ENCODE measurements at regions not wholly inside any gene's neighbourhood (a gene's known extent, or its start where the extent isn't known, plus 50 kb on each side); places are given as distances from the start of the nearest gene placed in this dataset.
A peak's percentile ranks its signal among the peaks of the same experiment; 100 is the strongest.
"Not testable (repeated sequence)": the region's sequence is repeated elsewhere in the genome, so short reads cannot be mapped to it uniquely, and the experiment has no call there.

DNA sequence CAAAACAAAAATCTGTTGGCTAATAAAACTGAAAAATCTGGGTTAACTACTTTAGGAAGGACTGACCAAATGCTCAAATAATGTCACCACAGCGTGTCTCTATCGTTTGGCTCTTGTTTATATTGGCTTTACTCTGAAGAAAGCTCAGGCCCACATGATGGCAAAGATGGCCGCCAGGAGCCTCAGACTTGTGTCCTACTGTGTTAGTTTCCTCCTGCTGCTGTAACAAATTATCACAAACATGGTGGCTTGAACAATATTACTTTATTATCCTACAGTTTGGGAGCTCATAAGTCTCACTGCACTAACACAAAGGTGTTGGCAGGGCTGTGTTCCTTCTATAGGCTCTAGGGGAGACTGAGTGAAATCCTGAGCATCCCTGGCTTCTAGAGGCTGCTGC is 303.0 kb downstream of the DAD1 start:
- DNase-seq = no peak

DNA sequence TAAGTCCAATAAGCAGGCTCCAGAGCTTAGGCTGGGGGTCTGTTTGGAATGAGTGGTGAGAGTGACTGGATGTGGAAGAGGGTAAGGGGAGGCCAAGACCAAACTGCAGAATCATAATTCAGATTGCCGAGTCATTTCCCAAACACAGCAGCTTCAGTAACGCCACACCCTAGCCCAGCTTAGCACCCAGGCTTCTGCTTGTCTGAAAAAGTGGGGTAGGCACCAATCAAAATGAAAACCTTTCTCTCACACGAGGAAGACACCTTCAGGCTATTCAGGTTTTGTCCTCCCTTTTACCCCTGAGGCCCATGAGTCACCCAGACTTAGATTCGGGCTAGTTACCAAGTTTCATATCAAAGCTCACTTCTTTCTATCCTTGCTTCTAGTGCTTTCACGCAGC is 306.1 kb downstream of the DAD1 start:
- no peak for DNase-seq

DNA sequence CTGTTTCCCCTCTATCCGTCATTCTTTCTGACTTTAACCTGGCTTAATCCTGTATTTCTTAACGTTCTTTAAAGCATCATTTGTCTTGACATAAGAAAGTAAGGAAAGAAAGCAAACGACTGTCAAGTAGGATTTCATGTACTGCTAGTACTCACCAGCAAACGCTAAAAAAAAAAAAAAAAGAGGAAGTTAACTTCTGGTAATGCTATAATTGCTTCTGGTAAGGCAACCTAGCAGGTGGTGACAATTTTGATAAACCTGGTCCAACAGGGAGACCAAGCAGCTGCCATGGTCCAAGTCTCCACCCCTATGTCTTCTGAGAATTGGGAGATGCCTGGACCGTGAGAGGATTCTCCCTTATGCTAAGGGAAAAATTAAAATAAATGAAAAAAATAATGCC is 306.6 kb downstream of the DAD1 start:
- peak; percentile 14 for DNase-seq

DNA sequence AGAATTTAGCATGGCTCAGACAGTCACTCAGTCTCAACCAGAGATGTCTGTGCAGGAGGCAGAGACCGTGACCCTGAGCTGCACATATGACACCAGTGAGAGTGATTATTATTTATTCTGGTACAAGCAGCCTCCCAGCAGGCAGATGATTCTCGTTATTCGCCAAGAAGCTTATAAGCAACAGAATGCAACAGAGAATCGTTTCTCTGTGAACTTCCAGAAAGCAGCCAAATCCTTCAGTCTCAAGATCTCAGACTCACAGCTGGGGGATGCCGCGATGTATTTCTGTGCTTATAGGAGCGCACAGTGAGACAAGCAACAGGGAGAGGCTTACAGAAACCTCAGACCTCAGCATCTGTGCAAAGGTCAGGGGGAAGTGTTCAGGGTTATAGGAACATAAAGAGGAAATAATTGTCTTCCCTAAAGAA is 307.6 kb downstream of the DAD1 start:
- peak; percentile 10 for DNase-seq

DNA sequence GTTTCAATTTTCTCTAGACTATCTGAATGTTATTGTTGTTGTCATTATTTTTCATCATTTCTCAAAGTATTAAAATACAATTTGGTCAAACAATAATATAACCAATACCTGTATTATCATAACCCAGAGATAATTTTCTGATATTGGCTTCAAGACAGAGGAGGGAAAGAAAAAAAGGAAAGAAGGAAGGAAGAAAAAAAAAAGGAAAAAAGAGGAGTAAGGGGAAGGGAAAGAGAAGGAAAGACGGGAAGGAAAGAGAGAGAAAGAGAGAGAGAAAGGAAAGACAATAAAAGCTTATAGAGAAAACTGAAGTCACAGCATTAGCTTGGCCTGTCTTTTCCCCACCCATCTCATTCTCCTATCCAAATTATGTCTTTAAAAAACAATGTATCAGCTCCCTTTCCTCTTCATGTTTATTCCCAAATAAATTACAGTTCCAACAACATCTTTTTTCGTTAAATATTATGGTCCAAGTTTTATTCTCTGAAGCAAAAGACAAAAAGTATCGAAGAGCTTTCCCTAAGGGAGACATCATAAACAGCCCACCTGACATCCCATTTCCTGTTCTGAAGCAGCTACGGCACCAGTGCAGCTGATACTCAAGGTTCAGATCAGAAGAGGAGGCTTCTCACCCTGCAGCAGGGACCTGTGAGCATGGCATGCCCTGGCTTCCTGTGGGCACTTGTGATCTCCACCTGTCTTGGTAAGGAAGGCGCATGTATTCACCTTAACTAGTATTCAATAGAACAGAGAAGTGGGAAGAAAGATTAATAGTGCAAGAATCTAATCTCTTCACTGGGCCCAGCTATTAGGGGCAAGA is 308.3 kb downstream of the DAD1 start:
- DNase-seq = no peak

DNA sequence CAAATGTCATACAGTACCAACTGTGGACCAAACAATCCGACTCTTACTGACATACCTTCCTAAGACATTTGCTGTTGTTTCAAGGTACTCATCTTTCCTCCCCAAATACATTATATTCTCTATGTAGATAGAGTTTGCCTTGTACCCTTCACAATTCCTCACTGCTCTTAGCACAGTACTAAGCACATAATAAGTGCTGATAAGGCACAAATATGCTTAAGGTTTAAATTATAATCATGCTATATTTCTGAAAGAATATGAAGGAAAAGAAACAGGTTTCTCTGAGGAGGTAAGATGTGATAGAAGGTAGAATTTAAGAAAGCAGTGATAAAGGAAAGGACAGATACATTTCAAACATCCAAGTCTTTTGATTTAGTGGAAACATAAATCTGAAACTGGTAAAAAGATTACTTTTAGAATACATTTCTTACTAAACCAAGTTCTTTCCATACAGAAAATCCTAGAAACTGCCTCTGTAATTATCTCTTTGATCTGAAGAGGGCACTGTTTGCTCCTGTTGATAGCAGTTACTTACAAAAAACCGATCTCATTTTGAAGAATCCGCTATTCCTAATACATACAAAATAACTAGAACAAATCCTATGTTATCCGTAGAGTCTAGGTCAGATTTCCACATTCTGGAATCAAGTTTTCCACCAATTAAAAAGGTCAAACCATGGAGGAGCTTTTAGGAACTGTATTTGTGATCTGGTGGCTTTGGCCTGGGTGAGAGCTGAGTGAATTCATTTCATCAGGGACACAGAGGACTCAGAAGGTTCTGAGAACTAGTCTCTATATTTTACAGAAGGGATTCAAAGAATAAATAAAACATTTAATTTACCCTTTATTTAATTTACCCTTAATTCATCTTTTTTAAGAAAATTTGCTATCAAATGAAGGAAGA is 311.9 kb downstream of the DAD1 start:
- DNase-seq = no peak

DNA sequence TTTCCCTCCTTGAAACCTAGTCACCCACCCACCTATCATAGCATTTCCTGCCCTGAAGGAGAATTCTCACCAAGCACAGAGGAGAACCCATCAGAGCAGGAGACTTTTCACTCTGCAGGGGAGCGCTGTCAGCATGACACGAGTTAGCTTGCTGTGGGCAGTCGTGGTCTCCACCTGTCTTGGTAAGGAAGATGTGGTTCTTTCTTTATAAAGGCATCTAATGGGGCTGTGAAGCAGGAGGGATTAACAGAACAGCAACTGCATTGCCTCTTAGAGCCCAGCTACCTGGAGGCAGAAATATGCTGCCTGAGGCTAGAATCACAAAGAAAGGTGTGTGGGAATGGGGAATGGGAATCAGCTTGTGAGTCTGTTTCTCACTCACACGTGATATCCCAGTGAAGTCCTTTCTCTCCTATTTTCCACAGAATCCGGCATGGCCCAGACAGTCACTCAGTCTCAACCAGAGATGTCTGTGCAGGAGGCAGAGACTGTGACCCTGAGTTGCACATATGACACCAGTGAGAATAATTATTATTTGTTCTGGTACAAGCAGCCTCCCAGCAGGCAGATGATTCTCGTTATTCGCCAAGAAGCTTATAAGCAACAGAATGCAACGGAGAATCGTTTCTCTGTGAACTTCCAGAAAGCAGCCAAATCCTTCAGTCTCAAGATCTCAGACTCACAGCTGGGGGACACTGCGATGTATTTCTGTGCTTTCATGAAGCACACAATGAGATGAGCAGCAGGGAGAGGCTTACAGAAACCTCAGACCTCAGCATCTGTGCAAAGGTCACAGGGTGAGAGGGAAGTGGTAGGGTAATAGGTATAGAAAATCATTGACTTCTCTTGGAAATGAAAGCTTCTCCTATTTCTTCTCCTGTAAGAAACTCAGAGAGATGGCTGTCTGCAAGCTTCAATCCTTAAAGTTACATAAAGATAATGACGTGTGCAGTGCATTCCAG is 316.9 kb downstream of the DAD1 start:
- DNase-seq = no peak

DNA sequence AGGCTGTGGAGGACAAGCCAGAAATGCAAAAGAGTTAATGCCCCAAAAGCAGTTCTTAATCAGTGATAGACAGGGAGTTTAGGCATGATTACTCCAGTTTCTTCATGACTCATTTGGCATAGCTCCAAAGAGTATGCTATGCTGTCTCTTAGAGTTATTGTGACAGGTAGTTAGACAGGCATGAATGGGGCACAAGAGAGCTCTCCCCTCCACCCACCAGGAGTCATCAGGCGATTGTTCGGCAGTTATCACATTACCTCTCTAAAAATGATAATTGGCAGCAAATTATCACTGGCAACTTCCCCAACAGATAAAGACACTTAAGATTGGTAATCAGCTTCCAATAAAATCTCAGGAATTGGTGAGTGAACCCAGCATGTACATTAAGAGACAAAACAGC is 320.1 kb downstream of the DAD1 start:
- no peak for DNase-seq

DNA sequence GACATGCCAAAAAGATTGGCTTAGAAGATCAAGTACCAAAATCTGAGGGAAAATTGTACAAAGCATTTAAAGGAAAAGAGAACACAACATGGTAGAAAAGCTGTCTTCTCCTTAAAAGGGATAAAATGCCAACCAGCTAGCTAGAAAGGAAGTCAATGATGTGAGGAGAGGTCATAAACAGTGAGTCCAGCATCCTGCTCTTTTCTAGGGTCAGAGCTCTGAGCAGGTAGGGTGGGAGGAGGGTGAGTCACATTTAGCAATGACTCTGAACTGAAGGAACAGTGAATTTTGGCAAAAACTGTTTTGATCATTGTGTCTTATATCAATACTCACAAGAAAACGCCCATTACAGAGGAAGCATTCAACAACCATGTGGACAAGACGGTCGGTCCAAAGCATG is 322.3 kb downstream of the DAD1 start:
- no peak for DNase-seq

DNA sequence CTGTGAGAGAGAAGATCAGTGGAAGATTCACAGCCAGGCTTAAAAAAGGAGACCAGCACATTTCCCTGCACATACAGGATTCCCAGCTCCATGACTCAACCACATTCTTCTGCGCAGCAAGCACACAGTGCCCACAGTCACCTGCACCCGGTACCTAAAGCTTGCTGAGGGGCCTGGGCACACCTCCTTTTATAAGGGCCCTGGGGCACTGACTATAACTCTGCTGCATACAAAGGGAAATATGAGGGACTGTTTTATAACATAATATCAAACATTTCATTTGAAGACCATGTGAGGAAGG is 322.9 kb downstream of the DAD1 start:
- DNase-seq = no peak

DNA sequence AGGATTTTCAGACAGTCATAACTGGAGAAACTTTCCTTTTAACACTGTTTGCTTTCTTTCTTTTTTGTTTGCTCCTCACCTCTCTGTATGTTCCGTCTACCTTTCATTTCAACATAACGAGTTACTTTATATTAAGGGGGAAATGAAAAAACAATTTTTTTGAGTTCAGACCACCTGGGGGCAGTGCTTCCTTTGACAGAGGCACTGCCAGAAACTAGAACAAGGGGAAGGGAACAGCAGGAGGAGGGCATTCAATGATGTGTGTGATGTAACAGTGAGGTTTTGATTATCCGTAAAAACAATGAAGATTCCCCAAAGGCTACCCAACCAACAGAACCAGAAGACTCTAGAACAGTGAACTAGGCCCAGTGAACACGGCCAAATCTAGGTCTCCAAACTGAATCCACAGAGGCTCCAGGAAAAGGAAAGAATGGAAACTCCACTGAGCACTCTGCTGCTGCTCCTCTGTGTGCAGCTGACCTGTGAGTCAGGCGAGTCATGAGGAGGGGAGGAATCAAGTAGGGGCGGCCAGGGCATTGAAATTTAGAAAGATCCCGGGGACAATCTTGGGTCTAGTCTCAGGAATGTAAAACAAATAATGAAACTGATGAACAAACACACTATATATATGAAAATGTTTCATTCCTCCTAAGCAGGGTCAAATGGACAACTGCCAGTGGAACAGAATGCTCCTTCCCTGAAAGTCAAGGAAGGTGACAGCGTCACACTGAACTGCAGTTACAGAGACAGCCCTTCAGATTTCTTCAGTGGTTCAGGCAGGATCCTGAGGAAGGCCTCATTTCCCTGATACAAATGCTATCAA is 323.5 kb downstream of the DAD1 start:
- DNase-seq = no peak

DNA sequence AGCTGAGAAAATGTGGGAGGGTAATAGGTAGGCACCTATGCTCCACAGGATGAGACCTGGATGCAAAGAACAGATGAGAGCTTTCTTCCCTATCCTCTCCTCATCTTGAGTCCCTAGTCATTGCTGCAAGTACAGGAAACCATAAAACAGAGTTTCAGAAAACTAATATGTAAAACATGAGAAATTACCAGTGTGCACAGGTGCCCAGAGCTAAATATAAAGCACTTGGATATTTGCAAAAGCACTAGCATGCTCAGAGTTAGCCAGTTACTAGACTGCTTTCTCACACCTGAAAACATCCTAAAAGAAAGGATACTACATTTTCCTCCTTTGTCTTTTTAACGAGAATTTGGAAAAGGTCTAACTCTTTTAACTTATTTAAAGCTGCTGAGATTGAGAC is 324.3 kb downstream of the DAD1 start:
- DNase-seq = no peak

DNA sequence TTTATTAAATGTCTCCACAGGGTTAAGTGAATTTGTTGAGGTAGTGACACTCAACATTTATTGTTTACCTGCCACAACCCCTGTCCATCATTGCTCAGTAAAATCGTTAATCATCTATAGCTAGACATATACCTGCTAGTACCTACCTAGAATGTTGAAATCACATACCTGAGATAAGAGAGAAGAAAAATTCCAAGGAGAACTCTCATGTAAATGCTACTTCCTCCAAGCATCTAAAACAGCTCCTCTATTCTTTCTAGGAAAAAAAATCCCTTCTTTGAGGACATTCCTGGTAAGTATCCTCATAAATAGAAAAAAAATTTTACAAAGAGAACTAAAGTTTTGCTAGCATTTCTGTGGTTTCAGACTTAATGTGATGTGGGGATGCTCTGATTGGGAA is 325.1 kb downstream of the DAD1 start:
- DNase-seq = no peak

DNA sequence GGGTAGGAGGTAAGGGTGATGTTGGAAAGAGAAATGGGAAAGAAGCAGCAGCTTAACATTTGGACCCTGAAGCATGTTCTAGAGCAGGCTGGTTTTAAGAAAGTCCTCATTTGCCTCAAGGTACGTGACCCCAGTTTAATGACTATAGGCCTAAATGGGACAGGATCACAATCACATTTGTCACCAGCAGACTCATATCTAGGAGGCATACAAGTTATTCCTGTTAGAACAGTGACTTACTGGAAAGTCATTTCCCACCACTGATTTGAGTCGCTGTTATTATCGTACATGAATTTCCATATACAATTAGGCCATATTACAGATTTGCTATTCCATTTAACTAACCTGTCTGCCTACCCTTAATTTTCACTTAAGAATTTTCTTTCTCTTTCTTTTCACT is 326.1 kb downstream of the DAD1 start:
- DNase-seq = no peak

DNA sequence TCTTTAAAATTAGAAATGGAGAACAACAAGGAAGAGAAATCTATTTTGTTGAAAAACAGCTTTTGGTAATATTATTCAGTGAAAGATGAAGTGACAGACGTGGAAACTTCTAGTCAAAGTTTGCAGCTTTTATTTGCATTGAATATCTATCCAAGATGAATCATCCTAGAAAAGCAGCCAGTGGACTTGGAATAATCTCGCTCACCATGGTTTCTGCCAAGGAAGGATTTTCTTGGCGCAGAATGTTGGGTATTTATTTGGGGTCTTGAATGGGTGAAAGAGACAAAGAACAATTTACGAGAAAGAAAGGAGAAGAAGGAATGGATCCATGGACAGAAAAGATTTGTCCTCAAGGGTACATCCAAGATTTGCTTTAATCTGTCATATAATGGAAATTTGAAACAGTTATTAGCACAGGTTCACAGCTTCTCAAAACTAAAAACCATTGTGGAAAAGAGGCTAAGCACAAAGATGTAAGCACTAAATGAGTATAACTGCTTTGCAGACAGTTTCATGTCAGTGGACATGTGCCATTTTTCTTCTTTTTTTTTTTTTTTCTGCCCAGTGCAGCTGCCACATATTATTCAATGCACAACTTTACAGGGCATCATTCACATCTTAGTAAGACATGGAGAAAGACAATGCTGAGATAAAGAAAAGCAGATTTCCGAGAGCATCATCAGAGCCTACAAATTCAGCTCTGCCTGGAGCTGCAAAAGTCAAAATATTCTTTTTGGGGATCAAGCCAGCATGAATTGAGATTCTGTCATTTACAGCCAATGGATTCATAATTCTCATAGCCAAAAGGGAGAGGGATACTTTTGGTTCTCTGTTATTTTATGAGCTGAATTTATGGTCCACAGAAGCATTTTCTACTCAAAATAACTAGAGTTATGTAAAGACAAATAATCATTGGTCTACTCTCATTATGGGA is 333.7 kb downstream of the DAD1 start:
- DNase-seq = no peak

DNA sequence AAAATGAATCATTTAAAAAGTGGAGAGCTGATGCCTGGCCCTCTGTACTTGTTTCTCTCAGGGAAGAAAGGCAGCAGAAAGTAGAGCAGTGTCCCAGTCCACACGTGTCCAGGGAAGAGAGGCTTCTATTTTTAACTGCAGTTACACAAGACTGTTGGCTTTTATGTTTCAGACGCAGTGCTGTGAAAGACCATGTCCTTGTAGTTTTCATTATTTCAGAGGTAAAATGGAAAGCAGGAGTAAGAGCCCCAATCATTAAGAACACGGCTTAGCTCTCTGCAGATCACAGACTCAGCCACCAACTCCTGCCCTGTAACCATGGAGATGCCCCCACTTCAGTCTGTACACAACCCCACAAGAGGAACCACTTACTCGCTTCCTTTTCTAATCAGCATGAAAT is 336.3 kb downstream of the DAD1 start:
- DNase-seq = no peak

DNA sequence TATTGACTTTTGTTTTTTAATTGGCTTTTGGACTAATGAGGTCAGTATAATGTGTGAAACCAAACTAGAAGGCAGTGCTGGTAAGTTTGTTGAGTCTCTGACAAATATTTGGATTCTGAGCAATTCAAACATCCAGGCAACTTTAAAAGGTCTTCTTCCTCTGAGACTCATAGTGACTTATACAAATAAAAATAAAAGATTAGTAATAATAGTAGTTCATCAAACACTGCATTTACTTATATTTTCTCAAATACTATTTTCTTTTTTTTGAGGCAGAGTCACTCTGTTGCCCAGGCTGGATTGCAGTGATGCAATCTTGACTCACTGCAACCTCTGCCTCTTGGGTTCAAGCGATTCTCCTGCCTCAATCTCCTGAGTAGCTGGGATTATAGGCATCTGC is 337.9 kb downstream of the DAD1 start:
- DNase-seq = no peak

DNA sequence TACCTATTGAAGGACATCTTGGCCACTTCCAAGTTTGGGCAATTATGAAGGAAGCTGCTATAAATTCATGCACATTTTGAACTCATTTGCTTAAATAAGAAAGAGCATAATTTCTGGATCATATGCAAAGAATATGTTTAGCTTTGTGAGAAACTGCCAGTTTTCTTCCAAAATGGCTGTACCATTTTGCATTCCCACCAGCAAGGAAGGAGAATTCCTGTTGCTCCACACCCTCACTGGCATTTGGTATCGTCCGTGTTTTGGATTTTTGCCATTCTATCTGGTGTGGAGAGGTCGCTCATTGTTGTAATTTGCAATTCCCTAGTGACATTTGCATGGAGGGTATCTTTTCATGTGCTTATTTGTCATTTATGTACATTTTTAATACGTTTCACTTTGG is 339.3 kb downstream of the DAD1 start:
- DNase-seq = no peak

DNA sequence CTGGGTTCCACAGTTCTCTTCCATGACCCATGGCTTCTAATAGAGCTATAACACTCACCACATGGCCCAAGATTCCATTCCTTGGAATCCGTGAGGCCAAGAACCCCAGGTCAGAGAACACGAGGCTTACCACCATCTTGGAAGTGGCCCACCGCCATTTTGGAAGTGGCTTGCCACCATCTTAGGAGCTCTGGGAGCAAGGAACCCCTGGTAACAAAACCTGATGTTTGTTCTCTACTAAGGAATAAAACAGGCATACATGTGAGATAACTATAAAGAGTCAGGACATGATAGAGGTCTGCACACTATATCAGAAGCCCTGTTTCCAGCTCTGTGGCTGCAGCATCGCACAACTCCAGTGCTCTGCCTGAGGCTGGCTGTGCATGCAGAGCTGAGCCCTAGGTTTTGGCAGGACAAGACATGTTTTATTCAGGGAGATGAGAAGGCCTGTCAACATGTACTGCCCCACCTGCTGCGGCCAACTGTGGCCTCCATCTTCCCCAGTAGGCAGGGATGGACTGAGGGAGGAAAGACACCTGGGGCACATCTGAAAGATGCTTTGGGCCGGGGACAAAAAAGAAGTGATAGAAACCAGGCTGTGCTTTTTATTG is 344.9 kb downstream of the DAD1 start:
- DNase-seq = no peak

DNA sequence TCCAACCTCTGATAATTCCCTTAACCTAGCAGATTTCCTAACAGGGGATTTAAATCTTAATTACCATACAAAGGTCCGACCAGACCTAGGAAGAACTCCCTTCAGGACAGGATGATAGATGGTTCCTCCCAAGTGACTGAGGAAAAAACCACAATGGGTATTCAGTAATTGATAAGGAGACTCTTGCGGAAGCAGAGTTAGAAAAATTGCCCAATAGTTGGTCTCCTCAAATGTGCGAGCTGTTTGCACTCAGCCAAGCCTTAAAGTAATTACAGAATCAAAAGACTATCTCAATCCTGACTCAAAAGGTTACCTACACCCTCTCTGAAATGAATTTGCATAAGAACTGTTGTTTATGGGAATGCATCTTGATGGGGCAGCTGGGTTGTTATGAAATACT is 350.7 kb downstream of the DAD1 start:
- not testable (repeated sequence) for DNase-seq

DNA sequence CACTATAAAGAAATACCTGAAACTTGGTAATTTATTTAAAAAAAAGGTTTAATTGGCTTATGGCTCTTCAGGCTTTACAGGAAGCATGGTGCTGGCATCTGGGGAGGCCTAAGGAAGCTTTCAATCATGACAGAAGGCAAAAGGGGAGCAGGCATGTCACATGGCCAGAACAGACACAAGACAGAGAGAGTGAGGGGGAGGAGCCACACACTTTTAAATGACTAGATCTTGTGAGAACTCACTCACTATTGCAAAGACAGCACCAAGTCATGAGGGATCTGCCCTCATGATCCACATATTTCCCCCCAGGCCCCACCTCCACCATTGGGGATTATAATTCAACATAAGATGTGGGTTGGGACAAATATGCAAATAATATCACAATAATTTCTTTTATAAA is 355.6 kb downstream of the DAD1 start:
- no peak for DNase-seq

Data from RPMI8226 (cell line).